ENCODE measurements at regions not wholly inside any gene's neighbourhood (a gene's known extent, or its start where the extent isn't known, plus 50 kb on each side); places are given as distances from the start of the nearest gene placed in this dataset.

DNA sequence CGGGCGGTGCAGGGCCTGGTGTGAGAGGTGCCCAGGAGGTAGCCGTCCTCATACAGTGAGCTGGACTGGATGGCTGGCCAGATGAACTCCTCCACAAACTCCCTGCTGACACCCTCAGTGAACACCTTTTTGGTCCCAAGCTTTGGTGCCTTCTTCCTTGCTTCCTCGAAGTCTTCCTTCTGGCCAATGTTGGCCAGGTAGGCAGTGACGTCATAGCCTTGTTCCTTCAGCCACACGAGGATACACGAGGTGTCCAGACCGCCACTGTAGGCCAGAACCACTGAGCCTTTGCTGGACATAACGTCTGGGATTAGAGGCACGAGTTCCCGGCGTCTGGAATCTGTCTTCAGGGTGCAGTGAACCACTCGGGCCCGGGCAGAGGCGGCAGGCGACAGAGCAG lies 206.8 kb upstream of the SP4 start:
- no peak for DNase-seq

DNA sequence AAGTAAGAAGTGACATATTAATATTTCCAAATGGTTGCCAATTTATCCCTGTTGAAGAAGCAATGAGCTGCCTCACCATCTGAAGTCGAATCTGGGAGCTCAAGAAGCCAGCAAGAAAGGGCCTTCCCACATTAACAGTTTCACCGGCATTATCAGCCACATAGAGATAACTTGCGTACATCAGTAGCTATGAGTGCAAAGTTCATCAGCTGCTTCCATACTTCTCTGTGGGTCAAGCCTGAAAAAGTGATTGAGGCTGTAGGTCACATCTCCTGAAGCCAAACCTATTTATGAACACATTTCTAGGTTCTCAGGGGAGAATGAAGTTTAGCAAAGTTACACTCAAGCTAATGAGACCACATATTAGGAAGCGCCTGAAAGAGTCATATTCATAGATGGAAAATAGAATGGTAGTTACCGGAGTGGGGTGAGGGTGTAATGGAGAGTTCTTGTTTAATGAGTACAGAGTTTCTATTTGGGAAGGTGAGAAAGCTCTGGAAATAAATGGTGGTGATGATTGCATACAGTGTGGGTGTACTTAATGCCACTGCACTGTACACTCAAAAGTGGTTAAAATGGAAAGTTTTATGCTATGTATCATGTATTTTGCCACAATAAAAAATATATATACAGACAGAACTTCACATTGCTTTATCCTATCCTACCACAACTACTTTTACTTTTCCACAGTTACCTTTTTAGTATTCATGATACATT lies 189.3 kb upstream of the SP4 start:
- DNase-seq: no peak

DNA sequence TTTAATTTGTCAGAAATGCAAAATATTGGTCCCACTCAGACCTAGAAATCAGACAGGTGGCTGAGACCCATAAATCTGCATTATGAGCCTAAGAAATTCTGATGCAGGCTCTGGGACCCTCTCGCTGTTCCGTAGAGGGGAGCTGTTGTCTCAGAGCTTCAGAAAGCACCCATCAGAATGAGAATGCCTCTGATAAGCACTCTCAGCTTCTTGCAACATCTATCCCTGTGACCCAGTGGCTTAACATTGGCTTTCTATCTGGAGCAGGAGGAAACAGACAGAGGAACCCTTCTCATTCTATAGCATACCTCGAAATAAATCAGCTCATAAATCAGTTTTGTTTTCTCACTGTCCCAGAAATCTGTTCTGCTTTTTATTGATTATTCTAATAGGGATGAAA lies 184.6 kb upstream of the SP4 start:
- DNase-seq: no peak

DNA sequence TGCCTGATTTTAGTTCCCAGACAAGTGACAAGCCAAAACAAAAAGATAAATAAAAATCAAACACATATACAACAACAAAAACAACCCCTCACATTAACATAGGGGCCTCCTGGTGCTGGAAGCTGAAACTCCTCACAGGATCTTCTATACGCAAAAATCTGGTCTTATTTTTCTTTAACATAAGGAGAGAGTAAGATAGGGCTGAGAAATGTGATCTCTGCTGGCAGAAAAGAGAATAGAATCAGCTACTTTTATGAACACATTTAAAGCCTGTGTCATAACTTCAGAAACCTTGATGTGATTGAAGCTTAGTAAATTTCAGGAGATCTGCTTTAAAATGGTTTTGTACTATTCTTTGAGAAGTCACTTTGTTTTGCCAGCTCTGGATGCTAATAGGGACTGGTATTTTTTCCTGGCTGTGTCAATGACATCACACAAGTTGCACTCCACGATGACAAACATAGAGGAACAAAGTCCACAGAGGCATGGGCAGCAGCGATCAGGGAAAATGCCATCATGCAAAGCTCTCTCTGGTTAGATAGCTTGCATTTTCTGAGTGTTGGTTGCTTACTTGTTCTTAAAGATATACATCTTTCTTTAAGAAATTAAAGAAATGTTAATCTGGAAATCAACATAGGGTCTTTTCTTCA lies 176.6 kb upstream of the SP4 start:
- no peak for DNase-seq

DNA sequence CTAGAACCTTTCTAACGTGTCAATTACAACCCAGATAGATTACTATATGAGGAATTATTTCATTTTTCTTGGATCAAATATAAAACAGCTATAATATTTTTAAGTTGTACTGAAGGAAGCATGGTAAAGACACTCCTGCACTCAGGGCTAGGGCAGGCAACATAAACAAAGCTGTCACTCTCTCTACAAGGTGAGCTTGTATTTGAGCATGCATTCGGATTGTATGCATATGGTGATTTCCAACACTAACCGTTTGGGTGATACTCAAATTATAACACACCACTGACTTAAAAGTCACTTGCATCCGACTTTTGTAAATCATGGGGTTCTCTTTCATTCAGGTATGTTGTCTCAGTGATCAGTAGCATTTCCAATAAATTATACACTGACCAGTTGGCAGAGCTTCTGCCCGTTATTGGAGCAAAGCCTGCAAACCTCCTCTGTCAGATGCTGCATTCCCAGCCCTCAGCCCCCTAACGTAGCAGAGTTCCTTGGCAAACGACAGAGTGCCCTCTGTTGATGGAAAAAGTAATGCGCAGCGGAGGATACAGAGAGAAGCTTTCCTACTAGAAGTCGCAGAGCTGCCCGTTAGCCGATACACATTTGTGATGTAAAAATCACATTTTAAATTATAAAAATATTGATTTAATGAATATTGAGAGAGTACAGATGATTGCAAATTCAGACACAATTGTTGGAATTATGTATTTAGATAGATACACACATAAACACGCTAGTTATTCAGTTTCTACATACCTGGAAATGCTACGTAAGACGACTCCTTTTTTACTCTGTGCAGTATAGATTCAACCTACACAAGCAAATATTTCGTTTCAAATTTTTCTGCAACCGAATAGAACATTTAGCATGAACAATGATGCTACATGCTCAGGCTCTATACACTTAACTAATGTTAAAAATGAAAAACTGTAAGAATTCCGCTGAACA lies 173.9 kb upstream of the SP4 start:
- DNase-seq: no peak

DNA sequence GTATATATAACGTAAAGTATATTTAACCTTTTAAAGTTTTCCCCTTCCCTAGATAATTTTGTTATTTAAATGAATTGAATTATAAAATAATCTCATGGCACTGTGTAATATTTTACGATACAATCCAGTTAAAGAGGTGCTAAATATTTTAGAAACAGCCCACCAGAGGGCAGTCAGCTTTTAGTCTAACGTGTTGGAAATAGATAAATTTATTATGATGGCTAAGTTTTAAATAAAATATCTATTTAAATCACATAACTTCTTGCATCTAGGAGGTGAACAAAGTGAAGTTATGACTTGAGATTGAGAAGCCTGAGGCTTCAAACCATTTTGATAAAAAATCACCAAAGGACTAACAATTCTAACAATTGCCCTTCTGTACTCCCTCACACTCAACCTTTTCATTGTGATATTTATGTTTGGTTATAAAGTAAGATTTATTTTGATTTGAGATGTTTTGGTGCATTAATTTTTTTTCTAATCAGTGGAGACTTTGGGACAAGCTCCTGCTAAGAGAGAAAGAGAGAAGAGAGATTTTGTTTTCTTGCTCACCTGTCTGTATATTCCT lies 171.5 kb upstream of the SP4 start:
- peak; percentile 24 for DNase-seq

DNA sequence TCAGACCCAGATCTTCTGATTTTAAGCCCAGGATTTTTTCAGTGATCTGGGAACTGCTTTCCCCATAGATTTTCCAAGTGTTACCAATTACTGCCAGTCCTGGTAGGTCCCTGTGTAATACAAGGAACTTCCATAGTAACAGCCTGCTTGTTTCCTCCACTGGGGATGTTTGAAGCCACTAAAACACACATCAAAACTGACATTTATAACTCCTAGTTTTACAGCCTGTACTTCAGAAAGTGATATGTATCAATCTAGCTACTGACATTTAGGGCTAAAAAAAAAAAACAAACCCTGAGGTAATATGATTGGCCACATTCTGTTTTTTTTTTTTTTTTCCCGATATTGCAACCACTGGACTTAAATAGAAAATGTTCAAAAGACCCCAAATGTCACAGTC lies 166.9 kb upstream of the SP4 start:
- DNase-seq: no peak

DNA sequence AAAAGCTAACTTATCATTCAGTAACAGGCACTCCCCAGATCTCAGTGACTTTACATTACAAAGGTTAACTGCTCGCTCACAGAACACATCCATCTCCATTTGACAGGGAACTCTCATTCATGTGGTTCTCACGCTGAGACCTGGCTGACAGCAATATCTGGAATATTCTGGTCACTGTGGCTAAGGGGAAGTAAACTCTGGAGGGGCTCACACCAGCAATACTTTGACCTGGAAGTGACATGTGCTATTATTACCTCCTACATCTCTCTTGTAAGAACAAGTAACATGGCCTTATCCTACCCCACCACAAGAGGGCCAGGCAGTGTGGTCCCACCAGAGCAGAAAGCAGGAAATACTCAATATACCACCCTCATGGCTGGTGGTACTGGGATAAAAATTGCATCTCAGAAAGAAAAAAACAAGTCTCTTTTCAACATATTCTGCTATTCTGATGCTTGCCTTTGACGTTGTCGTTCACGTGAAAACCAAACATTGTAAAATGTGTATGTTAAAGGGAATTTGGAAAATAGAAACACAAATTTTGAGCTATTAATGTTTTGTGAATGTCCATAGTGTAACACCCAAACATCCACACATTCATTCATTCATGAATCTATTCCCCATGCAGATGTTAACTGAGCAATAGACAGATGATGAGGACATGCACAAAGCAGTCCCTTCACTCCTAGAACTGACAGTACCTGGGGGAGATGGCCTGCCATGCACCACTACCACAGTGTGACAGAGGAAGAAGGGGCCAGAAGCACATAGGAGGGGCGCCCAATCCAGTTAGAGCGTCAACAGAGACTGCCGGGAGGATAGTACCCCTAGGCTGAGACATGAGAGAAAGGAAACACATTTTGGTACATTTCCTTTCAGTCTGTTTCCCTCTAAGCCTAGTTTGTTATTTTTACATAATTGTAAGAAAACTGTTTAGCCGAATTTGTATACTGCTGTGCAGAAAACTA lies 166.0 kb upstream of the SP4 start:
- DNase-seq: no peak

DNA sequence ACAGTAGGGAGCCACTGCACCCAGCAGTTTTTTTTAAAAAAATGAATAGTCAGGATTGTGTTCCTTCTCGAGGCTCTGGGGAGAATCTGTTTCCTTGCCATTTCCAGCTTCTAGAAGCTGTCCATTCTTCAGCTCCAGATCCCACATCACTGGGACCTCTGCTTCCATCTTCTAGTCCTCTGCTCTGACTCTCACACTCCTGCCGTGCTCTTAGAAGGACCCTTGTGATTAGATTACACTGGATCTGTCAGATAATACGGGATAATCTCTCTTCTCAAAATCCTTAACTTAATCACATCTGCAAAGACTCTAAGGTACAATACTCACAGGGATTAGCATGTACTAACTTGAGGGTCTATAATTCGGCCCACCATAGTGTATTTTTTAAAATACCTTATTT lies 158.9 kb upstream of the SP4 start:
- DNase-seq: no peak

DNA sequence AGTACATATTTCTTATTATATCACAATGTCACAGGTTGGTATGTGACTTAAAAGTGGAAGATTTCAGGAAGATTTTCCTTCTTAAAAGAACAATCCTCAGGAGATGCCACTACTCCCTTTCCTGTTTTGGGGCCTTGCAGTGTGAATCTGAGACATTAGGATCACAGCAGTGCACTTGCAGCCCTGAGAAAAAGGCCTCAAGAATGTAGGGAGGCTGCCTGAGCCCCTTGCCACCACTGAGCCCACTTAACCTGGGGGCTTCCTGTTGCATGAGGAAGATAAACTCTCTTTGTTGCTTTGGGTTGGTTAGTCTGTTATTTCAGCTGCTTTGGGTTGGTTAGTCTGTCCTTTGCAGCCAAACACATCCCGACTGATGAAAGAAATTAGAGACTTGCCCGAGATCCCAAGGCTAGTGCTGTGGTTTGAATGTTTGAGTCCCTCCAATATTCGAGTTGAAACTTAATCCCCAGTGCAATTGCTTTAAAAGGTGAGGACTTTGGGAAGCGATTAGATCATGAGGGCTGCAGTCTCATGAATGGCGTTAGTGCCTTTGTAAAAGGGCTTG lies 151.3 kb upstream of the SP4 start:
- no peak for DNase-seq

DNA sequence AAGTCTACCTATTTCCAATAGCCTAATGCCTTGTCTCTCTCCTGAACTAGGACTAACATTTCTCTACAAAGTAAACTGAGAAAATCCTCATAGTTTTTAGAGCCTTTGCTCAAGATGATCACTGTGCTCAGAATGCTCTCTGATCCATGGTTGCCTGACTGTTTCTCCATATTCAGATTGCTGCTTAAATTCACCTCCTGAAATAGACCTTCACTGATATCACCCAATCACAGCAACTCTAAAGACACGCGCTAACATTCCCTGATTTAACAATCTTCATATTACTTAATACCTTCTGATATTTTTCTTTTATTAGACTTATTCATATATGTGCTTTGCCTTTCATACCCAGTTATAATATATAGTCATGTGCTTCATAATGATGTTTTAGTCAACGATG lies 148.9 kb upstream of the SP4 start:
- no peak for DNase-seq

DNA sequence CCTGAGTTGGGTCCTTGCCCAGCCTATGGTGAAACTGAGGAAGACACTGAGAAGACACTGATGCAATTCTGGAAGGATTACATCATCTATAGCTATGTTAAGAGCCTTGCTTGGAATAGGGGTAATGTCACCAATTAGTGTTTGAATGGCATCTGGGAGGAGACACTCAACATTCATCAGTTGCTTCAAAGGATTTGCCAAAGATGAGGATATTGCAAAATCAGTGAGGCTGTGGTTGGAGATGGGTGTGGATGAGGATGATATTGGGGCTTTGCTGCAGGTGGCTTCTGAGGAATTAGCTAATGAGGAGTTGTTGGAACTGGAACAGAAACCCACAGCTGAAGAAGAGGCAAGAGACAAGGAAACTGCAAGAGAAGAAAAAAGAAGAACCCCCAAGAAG lies 146.7 kb upstream of the SP4 start:
- DNase-seq: no peak

DNA sequence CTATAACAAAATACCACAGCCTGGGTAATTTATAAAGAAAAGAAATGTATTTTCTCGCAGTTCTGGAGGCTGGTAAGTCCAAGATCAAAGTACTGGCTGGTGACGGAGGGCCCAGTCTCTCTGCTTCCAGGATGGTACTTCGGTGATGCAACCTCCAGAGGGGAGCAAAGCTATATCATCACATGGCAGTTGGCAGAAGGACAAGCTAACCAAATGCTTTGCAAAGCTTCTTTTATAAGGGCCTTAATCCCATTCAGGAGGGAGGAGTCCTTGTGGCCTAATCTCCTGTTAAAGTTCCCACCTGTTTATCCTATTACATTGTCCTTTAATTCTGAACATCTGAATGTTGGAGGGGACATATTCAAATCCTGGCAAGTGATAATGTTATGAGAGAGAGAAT lies 134.1 kb upstream of the SP4 start:
- DNase-seq: no peak

DNA sequence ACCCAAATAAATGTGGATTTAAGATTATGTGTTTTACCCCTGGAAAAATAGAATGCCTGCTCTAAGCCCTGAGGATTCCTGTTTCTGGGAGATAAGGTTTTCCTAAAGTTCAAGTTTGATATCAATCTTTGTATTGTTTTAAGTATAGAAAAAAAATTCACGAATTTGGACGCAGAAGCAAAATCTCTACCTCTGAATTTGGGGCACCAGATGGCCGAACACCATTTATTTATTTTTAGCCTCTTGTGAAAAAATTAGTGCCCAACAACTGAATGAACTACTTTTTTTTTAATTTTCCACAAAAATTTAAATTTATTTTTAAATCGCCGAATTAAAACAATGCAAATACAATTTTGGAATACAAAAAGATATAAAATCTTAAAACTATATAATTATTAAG lies 128.1 kb upstream of the SP4 start:
- DNase-seq: no peak

DNA sequence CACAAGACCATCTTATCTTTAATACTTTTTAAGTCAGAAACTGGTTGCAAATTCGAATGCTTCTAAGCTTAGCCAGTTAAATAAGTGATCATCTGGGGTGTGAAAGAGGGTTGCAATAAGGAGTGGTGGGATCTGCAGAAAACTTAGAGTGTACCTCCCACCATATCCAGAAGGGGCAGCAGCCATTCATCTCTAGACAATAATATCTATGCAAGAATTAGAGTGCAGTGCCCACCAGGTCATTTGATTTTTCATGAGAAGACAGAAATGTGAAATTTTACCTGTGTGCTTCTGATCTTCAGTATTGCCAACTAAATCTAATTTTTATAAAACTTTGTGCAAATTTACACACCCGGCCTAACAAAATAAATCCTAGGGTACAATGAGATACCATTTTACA lies 127.2 kb upstream of the SP4 start:
- DNase-seq: no peak

DNA sequence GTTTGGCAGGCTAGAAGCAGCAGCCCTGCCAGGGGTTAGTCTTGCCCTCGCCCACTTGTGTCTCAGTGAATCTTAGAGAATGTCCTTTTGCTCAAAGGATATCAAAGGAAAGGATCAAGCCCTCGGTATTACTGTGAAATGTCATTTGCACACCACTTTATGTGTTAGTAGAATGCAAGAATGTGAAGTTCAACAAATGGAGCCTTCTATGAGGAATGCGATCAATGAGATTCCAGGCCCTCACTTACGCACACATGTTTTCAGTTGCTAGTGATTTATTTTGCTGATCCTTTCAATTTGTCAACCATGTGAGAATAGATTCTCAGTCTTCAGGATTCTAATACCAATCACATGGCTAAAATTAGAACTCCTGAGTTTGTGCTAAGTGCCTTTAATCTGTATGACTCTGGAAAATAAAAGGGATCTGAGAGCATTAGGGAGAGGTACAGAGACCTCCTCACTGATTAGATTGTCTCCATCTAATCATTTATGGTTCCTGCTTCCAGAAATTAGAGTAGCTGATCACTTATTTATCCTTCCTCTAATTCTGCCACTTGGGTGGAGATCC lies 123.0 kb upstream of the SP4 start:
- DNase-seq: no peak

DNA sequence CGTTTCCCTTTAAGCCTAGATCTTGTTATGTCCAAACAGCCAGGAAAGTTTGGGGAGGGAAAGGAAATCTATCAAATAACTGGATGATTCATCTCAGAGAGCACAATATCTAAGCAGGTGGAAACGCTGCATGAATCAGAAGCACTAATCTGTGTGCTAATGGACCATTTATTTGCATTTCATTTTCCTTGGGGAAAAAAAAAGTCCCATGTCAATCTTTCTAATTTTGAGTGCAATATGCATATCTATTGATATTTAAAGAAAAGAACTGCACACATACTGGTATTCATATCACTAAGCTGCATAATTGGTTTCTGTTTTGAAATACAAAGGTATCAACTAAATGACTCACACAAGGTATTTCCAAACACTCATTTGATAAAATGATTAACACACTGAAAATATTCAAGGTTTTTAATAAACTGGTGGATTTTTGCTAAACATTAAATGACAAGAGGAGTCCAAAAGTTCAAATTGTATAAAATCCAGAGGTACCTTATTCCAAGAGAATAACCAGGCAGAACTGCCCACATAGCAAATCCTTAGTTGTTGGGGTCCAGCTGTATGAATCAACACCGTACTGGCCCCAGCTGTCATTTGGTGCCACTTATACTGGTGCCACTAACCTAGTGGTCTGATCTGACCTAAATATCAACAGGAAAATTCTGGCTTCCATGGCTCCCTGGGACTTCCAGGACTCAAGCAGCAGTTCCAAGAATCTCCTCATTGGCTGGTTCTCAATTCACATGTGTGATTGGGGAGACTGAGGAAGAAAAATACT lies 122.2 kb upstream of the SP4 start:
- no peak for DNase-seq

DNA sequence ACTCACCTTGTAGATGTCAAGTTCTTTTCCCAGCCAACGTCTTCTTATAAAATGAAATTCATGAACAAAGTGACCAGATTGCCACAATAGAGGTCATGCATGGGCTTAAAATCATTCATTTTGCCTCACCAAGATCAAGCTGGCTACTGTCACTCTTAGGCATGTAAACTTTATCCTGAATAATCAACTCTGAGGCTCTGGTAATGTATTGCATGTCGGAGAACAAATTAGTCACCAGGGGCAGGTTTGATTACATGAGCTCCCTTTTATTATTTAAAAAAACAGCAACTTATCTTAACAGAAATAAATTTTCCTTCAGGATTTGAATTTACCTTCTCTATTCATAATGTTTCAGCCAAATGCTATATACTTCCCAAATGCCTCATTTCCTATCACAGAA lies 112.9 kb upstream of the SP4 start:
- DNase-seq: no peak

DNA sequence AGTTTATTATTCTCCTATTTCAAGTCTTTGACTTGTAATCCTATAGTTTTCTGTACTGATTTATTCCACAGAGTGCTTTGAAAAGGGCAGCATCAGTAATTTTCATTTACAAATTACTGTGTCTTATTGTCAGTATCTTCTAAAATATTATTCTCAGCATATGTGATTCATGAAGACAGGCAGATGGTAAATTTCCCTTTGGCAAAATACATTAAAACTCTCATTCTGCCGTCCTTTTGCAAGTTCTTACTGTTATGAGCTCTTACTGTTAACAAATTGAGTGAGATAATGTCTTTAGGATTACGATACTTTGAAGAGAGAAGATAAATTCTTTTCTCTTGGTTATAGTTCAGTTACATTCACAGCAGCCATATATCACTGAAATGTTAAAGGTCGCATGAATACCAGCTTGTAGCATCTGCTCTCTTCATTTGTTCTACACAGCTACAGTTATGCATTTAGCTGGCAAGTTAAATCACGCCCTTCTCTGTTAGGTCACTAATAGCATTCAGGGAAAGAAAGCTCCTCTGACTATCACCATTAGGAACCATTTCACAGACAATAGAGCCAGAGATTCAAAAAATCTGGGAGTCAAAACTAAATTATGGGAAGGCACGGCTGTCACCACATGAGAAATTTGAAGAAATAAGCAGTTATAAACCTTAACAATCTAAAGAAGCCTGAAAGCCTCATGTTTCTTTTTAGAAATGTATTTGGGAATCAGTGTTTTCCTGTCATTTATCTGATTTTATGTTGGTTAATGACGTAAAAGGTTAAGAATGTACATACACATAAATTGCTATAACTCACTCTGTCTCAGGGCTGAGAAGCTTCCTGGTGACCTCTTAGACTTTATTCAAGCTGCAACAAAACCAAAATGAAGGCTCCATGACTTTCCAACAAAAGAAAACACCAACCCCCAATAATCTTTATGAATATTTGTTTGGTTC lies 109.6 kb upstream of the SP4 start:
- peak; percentile 7 for DNase-seq

All from skin of body (tissue), 1 donor.